ENCODE measurements at regions not wholly inside any gene's neighbourhood (a gene's known extent, or its start where the extent isn't known, plus 50 kb on each side); places are given as distances from the start of the nearest gene placed in this dataset.

DNA sequence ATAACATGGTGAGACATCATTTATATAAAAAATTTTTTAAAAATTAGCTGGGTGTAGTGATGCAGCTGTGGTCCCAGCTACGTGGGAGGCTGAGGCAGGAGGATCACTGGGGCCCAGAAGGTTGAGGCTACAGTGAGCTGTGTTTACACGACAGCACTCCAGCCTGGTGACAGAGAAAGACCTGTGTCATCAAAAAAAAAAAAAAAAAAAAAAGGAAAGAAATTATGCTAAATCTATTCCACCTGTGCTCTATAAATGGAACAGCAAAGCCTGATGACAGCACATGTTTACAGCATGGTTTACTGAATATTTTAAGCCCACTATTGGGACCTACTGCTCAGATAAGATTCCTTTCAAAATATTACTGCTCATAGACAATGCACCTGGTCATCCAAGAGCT lies 217.6 kb downstream of the PRDM2 start:
- TF ChIP-seq EZH2 (IDR thresholded peaks at IDR 0.05; ENCODE audit: borderline replicate concordance, low read length) = no peak
- TF ChIP-seq CTCF (conservative IDR thresholded peaks at IDR 0.05 in 1 of 2, IDR thresholded peaks at IDR 0.05 in 1 of 2; ENCODE audit: extremely low read depth in 1 of 2, insufficient read depth in 1 of 2, low read depth in 1 of 2, low read length in 2 of 2) = no peak

Measured in mammary epithelial cell (primary cell).